GM13976 (cell line): ENCODE measurements at regions not wholly inside any gene's neighbourhood (a gene's known extent, or its start where the extent isn't known, plus 50 kb on each side); places are given as distances from the start of the nearest gene placed in this dataset.

Experiments used
- DNase-seq: peaks from one replicate; pipeline ENCODE4 v3.0.0; 2012; ENCODE audit warnings: low spot score
- in situ Hi-C: fragments of 300-500 bp; cut with MboI; formaldehyde crosslinking; loops from one replicate; pipeline ENCODE4 v1.12.0; 2022; ENCODE audit warnings: low sequenced_read_pairs, mixed read lengths, inconsistent platforms; ENCODE audit not compliant: unreplicated experiment
- TF ChIP-seq, protein P1 (sequence below): IDR thresholded peaks from 2 replicates; pipeline ENCODE4 v1.5.1; 2012; ENCODE audit warnings: borderline replicate concordance, mild to moderate bottlenecking; ENCODE audit not compliant: insufficient read depth; ENCODE audit errors: extremely low read depth, missing control alignments, control extremely low read depth

DNA sequence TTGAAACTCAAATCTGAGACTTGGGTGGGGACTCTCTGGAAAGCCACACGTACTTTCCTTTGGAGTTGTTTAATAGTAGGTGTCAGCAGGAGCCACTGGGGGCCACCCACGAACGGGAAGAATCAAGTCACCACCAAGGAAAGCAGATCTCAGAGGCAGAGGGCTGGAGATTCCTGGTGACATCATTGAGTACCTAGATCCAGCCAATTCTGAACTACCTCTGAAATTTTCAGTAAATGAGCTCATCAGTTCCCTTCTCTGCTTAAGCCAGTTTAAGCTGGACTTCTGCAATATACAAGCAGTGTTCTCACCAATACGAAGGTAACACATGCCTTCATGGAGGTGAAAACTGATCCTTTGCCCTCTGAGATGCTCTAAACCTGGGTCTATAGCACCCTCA is 99.3 kb upstream of the SORCS3 start:
- in situ Hi-C loops, result no loop called here
- DNase-seq, result no peak
- TF ChIP-seq, protein P1, sequence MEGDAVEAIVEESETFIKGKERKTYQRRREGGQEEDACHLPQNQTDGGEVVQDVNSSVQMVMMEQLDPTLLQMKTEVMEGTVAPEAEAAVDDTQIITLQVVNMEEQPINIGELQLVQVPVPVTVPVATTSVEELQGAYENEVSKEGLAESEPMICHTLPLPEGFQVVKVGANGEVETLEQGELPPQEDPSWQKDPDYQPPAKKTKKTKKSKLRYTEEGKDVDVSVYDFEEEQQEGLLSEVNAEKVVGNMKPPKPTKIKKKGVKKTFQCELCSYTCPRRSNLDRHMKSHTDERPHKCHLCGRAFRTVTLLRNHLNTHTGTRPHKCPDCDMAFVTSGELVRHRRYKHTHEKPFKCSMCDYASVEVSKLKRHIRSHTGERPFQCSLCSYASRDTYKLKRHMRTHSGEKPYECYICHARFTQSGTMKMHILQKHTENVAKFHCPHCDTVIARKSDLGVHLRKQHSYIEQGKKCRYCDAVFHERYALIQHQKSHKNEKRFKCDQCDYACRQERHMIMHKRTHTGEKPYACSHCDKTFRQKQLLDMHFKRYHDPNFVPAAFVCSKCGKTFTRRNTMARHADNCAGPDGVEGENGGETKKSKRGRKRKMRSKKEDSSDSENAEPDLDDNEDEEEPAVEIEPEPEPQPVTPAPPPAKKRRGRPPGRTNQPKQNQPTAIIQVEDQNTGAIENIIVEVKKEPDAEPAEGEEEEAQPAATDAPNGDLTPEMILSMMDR, result no peak

DNA sequence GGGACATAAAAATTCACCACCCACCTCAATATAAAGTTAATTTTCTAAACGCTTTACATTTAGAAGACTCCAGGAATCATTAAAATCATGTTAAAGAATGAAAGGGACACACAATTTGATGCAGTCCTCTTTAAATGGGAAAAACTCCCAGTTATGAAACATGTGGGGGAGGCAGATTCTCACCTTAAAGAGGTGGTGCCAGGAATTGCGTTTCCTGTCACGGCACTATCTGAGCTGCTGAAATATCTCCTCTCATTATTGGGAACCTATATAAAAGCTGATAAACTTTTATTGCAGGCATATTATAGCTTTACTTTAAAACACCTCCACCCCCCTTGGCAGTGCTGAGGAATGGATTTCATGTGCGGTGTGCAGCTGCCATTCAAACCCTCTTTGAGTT is 94.8 kb upstream of the SORCS3 start:
- no peak for DNase-seq
- in situ Hi-C loops, result no loop called here
- TF ChIP-seq, protein P1, result no peak

DNA sequence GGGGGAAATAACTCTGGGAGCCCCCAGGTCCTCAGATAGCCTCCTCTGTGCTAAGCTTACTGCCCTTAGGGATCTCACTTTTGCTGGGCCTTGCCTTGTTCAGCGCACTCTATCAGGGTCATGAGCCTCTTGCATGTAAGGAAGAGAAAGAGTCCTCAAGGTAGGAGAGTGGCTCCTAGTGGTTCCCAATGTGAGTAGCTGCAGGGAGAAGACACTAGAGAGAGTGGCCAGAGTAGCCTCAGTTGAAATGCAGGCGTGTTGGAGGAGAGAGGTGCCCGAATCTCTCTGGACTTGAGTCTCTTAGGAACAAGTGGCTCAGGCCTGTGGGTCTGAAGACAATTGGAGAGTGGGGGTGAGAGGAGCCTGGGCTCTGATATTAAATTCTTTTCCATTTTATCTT is 94.3 kb upstream of the SORCS3 start:
- TF ChIP-seq, protein P1, result no peak
- DNase-seq, result no peak
- in situ Hi-C loops, result no loop called here

DNA sequence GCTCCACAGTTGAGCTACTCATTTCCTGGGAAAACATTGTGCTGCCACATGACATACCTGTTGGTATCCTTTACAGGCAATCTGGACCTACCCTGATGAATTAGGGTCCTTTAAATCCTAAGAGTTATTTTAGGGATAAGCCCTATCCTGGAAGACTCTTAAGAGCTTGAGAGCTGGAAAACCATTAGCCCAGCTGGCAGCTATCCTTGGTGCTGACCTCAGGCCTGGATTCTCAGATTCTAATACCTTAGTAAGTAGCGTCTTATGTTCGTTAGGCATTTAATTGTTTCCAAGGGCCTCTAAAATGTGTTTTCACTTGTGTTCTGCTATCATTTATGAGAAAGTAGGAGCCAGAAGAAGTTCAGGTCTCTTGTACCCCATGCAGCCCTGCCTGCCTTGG is 93.0 kb upstream of the SORCS3 start:
- in situ Hi-C loops, result no loop called here
- TF ChIP-seq, protein P1, result no peak
- DNase-seq, result no peak

DNA sequence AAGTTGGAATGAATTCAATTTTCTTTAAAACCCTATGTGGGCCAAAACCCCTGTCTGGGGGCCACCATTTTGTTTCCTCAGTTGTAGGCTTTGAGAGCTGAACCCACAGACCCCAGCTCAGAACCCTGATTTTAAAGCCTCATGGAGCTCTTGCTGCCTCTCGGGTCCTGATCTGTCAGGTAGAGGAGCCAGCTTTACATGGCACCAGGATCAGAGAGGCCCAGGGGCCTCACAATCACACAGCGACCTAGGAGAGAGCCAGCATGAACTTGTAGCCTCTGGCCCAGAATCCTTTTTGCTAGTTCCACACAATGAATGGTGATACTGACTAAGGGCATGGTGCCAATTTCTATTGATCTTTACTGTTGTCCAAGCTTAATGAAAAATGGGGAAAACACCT is 84.3 kb upstream of the SORCS3 start:
- in situ Hi-C loops, result no loop called here
- TF ChIP-seq, protein P1, result no peak
- DNase-seq, result no peak

DNA sequence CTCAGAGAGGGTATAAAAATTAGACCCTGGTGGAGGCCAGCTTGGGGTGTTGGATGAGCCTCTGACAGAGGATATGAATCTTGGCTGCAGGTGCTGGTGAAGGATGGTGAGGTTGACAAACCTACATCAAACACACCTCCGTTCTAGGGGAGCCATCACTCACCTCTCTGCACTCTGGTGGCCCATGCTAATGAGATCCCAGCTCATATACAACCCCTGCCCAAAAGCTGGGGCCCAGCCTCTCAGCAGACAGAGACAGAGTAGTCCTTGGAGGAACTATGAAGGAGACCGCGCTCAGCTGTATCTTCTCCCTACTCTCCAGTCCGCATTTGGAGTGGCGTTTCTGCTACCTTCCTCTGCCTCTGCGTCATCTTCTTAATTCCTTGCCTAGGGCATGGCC is 83.1 kb upstream of the SORCS3 start:
- in situ Hi-C loops, result no loop called here
- no peak for DNase-seq
- TF ChIP-seq, protein P1, result no peak

GRCh38 chr10:104559935-104560334 is 81.2 kb upstream of the SORCS3 start:
- no peak for DNase-seq
- in situ Hi-C loops, result no loop called here
- TF ChIP-seq, protein P1, result no peak
